Activated CD4-positive, alpha-beta T cell treated with anti-CD3 and anti-CD28 coated beads, Interleukin-2, amount 50 U/mL, for 16 hours (primary cell): ENCODE measurements at regions not wholly inside any gene's neighbourhood (a gene's known extent, or its start where the extent isn't known, plus 50 kb on each side); places are given as distances from the start of the nearest gene placed in this dataset.
"Not testable (repeated sequence)": the region's sequence is repeated elsewhere in the genome, so short reads cannot be mapped to it uniquely, and the experiment has no call there.

Source experiments
- DNase-seq: peaks from one replicate; pipeline ENCODE4 v3.0.0-alpha.2; 2020

- DNase-seq, result no peak
Observed at GRCh38 chr6:145087034-145087433, 648.3 kb downstream of the EPM2A start.

- DNase-seq, result no peak
Observed at GRCh38 chr6:145090801-145091585, 644.3 kb downstream of the EPM2A start.

GRCh38 chr6:145091586-145092142 lies 643.7 kb downstream of the EPM2A start:
- no peak for DNase-seq

- no peak for DNase-seq
Observed at GRCh38 chr6:145092554-145092953, 642.8 kb downstream of the EPM2A start.

GRCh38 chr6:145093226-145093625 lies 642.1 kb downstream of the EPM2A start:
- no peak for DNase-seq

GRCh38 chr6:145096846-145097245 lies 638.5 kb downstream of the EPM2A start:
- DNase-seq, result no peak

- DNase-seq, result not testable (repeated sequence)
Observed at GRCh38 chr6:145098127-145098526, 637.2 kb downstream of the EPM2A start.

- no peak for DNase-seq
Observed at GRCh38 chr6:145099713-145100112, 635.6 kb downstream of the EPM2A start.

- no peak for DNase-seq
Observed at GRCh38 chr6:145110109-145110508, 625.2 kb downstream of the EPM2A start.

- DNase-seq, result not testable (repeated sequence)
Observed at GRCh38 chr6:145111407-145111806, 623.9 kb downstream of the EPM2A start.

GRCh38 chr6:145112711-145113148 lies 622.6 kb downstream of the EPM2A start:
- DNase-seq, result no peak

- DNase-seq, result no peak
Observed at GRCh38 chr6:145115638-145116037, 619.7 kb downstream of the EPM2A start.

GRCh38 chr6:145116591-145117178 lies 618.6 kb downstream of the EPM2A start:
- no peak for DNase-seq

GRCh38 chr6:145118224-145118623 lies 617.1 kb downstream of the EPM2A start:
- DNase-seq, result no peak

GRCh38 chr6:145119081-145119480 lies 616.2 kb downstream of the EPM2A start:
- DNase-seq, result no peak

- DNase-seq, result no peak
Observed at GRCh38 chr6:145132709-145133108, 602.6 kb downstream of the EPM2A start.

- no peak for DNase-seq
Observed at GRCh38 chr6:145135702-145136101, 599.6 kb downstream of the EPM2A start.

GRCh38 chr6:145137425-145137824 lies 597.9 kb downstream of the EPM2A start:
- peak; percentile 3 for DNase-seq

- DNase-seq, result no peak
Observed at GRCh38 chr6:145138469-145139139, 596.7 kb downstream of the EPM2A start.

- DNase-seq, result no peak
Observed at GRCh38 chr6:145139140-145139850, 596.0 kb downstream of the EPM2A start.

- DNase-seq, result no peak
Observed at GRCh38 chr6:145139895-145140294, 595.4 kb downstream of the EPM2A start.

GRCh38 chr6:145141572-145141971 lies 593.7 kb downstream of the EPM2A start:
- DNase-seq, result no peak

- no peak for DNase-seq
Observed at GRCh38 chr6:145142958-145143357, 592.4 kb downstream of the EPM2A start.
